ENCODE measurements at regions not wholly inside any gene's neighbourhood (a gene's known extent, or its start where the extent isn't known, plus 50 kb on each side); places are given as distances from the start of the nearest gene placed in this dataset.

- no peak overlapping the region for H3K4me3 ChIP-seq
- DNase-seq (ENCODE audit: low read depth in 1 of 2, low spot score in 1 of 2), result no peak
- H3K4me1 ChIP-seq (ENCODE audit: low read depth), result no peaks in the 10 kb centered on the region
- H3K27ac ChIP-seq, result no peak overlapping the region
- H3K27me3 ChIP-seq, result no peaks in the 10 kb centered on the region
- no peaks in the 10 kb centered on the region for H3K36me3 ChIP-seq
- no peak for TF ChIP-seq CTCF (IDR thresholded peaks at IDR 0.05; ENCODE audit: low read depth, low read length)
- H3K9me3 ChIP-seq (ENCODE audit: low read depth), result peaks cover 3% of the 10 kb centered on the region
Observed at GRCh38 chr20:7196481-7196880, 429.0 kb downstream of the BMP2 start.

GRCh38 chr20:7199861-7200260 lies 432.4 kb downstream of the BMP2 start:
- H3K36me3 ChIP-seq, result no peaks in the 10 kb centered on the region
- no peak overlapping the region for H3K27ac ChIP-seq
- no peaks in the 10 kb centered on the region for H3K4me1 ChIP-seq (ENCODE audit: low read depth)
- no peak for DNase-seq (ENCODE audit: low read depth in 1 of 2, low spot score in 1 of 2)
- H3K27me3 ChIP-seq, result no peaks in the 10 kb centered on the region
- no peaks in the 10 kb centered on the region for H3K9me3 ChIP-seq (ENCODE audit: low read depth)
- no peak for TF ChIP-seq CTCF (IDR thresholded peaks at IDR 0.05; ENCODE audit: low read depth, low read length)
- H3K4me3 ChIP-seq, result no peak overlapping the region

DNA sequence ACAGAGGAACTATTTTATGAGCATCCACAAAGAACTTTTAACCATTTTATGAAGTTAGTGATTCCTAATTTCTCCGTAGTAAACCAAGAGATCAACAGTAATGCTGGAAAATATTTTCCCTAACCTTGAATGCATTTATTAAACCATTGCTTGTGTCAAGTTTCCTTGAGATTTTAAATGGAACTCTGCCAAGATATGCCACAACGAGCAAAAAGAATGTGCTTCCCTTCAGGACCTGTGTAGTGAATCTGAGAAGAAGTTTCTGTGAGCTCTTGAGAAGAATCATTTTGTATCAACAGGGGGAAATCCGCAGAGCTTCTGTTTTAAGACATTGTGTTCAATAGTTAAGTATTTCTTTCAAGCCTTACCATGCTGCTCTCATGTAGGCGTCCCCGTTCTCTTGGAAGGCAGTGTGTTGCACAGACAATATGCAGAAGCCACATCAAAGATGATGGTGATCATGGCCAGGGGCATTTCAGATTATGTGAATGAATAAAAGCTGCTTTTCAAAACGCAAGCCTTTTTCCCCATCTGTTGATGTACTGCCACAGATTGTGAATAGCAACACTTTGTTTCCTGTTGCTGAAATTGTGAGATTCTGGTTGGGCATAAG lies 439.8 kb downstream of the BMP2 start:
- no peaks in the 10 kb centered on the region for H3K9me3 ChIP-seq (ENCODE audit: low read depth)
- TF ChIP-seq CTCF (IDR thresholded peaks at IDR 0.05; ENCODE audit: low read depth, low read length), result no peak
- H3K4me1 ChIP-seq (ENCODE audit: low read depth), result no peaks in the 10 kb centered on the region
- no peaks in the 10 kb centered on the region for H3K27me3 ChIP-seq
- no peak overlapping the region for H3K27ac ChIP-seq
- no peaks in the 10 kb centered on the region for H3K36me3 ChIP-seq
- DNase-seq (ENCODE audit: low read depth in 1 of 2, low spot score in 1 of 2), result peak in 1 of 2 donors; percentile 15
- H3K4me3 ChIP-seq, result no peak overlapping the region

GRCh38 chr20:7210910-7211309 lies 443.4 kb downstream of the BMP2 start:
- Histone ChIP-seq H3K36me3 (no peaks in the 10 kb centered on the region), H3K9me3 (ENCODE audit: low read depth) (no peaks in the 10 kb centered on the region), H3K27ac (no peak overlapping the region), H3K27me3 (no peaks in the 10 kb centered on the region), H3K4me1 (ENCODE audit: low read depth) (no peaks in the 10 kb centered on the region), H3K4me3 (no peak overlapping the region)
- no peak for DNase-seq (ENCODE audit: low read depth in 1 of 2, low spot score in 1 of 2)
- TF ChIP-seq CTCF (IDR thresholded peaks at IDR 0.05; ENCODE audit: low read depth, low read length), result no peak

GRCh38 chr20:7214081-7214740 lies 446.7 kb downstream of the BMP2 start:
- no peaks in the 10 kb centered on the region for H3K27me3 ChIP-seq
- DNase-seq (ENCODE audit: low read depth in 1 of 2, low spot score in 1 of 2), result no peak
- no peaks in the 10 kb centered on the region for H3K36me3 ChIP-seq
- H3K27ac ChIP-seq, result no peak overlapping the region
- no peak for TF ChIP-seq CTCF (IDR thresholded peaks at IDR 0.05; ENCODE audit: low read depth, low read length)
- no peaks in the 10 kb centered on the region for H3K9me3 ChIP-seq (ENCODE audit: low read depth)
- H3K4me3 ChIP-seq, result no peak overlapping the region
- no peaks in the 10 kb centered on the region for H3K4me1 ChIP-seq (ENCODE audit: low read depth)

Data from cardiac muscle cell (in vitro differentiated cells and primary cell).